Stomach smooth muscle (tissue), 2 donors: ENCODE measurements at regions not wholly inside any gene's neighbourhood (a gene's known extent, or its start where the extent isn't known, plus 50 kb on each side); places are given as distances from the start of the nearest gene placed in this dataset.

Source experiments
- H3K27ac ChIP-seq: one replicate; pipeline ENCODE4 v1.7.0; 2013; ENCODE audit warnings: mild to moderate bottlenecking, low read length, inconsistent platforms
- H3K27me3 ChIP-seq, 2 donors: one replicate each; pipeline ENCODE4 v1.7.0; 2013; ENCODE audit warnings: low read length in 2 of 2; ENCODE audit not compliant: insufficient read depth in 2 of 2, control insufficient read depth in 1 of 2
- H3K36me3 ChIP-seq, 2 donors: one replicate each; pipeline ENCODE4 v1.7.0; 2013; ENCODE audit warnings: low read length in 2 of 2; ENCODE audit not compliant: control insufficient read depth in 2 of 2, insufficient read depth in 2 of 2
- H3K4me1 ChIP-seq: one replicate; pipeline ENCODE4 v1.7.0; 2013; ENCODE audit warnings: low read length; ENCODE audit not compliant: control insufficient read depth, insufficient read depth
- H3K4me3 ChIP-seq, 2 donors: one replicate each; pipeline ENCODE4 v1.7.0; 2013; ENCODE audit warnings: low read length in 2 of 2
- H3K9ac ChIP-seq, 2 donors: one replicate each; pipeline ENCODE4 v1.7.0; 2013; ENCODE audit warnings: low read length in 2 of 2, mild to moderate bottlenecking in 1 of 2
- H3K9me3 ChIP-seq, 2 donors: one replicate each; pipeline ENCODE4 v1.7.0; 2013; ENCODE audit warnings: low read length in 2 of 2; ENCODE audit not compliant: control insufficient read depth in 2 of 2
- donor health status: healthy.
- donor health status: Pancreatic carcinoma.

GRCh38 chr12:105840384-105840783, 298.4 kb downstream of the NUAK1 start:
- H3K4me1 ChIP-seq: peaks cover 4% of the 10 kb centered on the region
- H3K36me3 ChIP-seq: no peaks in the 10 kb centered on the region
- H3K4me3 ChIP-seq: no peak overlapping the region
- H3K27me3 ChIP-seq: no peaks in the 10 kb centered on the region
- H3K27ac ChIP-seq: no peak overlapping the region
- no peaks in the 10 kb centered on the region for H3K9me3 ChIP-seq
- H3K9ac ChIP-seq: no peak overlapping the region

DNA sequence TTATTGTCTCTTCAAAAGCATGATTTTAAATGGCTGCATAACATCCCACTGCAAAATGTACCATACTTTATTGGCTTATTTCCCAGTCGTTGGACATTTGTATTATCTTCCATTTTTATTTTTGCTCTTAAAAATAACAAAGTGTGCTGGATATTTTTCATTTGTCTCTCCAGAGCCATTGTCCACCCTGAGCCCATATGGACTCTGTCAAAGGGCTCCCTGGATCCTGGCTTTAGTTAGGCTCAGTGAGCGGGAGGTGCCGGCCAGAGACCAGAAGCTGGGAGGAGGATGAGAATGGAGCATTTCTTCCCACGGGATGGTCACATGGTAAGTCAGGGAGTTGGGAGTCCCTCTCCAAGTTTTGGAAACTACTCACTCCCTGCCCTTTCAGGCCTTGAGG, 296.9 kb downstream of the NUAK1 start:
- Histone ChIP-seq H3K9ac (no peak overlapping the region), H3K4me1 (peaks cover 4% of the 10 kb centered on the region), H3K27me3 (no peaks in the 10 kb centered on the region), H3K27ac (no peak overlapping the region), H3K9me3 (no peaks in the 10 kb centered on the region), H3K36me3 (no peaks in the 10 kb centered on the region), H3K4me3 (no peak overlapping the region)

DNA sequence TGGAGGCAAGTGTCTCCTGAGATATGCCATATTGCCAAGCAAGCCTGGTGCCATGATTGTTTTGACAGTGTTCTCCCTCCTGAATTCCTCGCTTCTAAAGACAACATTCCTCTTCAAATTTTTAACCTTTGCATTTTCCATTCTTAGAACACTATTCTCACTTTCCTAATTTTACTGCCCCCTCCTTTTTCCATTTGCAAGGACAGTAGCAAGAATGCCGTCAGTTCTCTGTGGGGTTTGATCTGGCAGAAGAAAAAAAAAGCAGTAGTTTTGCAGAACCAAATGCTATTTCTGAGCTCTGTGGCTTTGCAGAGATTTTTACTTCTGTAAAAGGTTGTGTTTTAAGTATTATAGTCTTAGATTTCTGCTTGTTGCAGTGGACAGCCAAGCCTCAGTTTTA, 295.2 kb downstream of the NUAK1 start:
- Histone ChIP-seq H3K4me1 (peaks cover 4% of the 10 kb centered on the region), H3K9ac (no peak overlapping the region), H3K4me3 (no peak overlapping the region), H3K27ac (no peak overlapping the region), H3K9me3 (no peaks in the 10 kb centered on the region), H3K27me3 (no peaks in the 10 kb centered on the region), H3K36me3 (no peaks in the 10 kb centered on the region)

GRCh38 chr12:105843986-105844760, 294.6 kb downstream of the NUAK1 start:
- Histone ChIP-seq H3K36me3 (no peaks in the 10 kb centered on the region), H3K9ac (no peak overlapping the region), H3K4me3 (no peak overlapping the region), H3K4me1 (peaks cover 4% of the 10 kb centered on the region), H3K27ac (no peak overlapping the region), H3K9me3 (no peaks in the 10 kb centered on the region), H3K27me3 (no peaks in the 10 kb centered on the region)

- no peak overlapping the region for H3K27ac ChIP-seq
- H3K36me3 ChIP-seq: no peaks in the 10 kb centered on the region
- no peaks in the 10 kb centered on the region for H3K9me3 ChIP-seq
- H3K27me3 ChIP-seq: no peaks in the 10 kb centered on the region
- H3K4me3 ChIP-seq: no peak overlapping the region
- no peak overlapping the region for H3K9ac ChIP-seq
- peaks cover 4% of the 10 kb centered on the region for H3K4me1 ChIP-seq
These were observed 292.4 kb downstream of the NUAK1 start for GRCh38 chr12:105846331-105846730.

GRCh38 chr12:105847068-105847467, 291.7 kb downstream of the NUAK1 start:
- Histone ChIP-seq H3K27ac (no peak overlapping the region), H3K9me3 (no peaks in the 10 kb centered on the region), H3K27me3 (no peaks in the 10 kb centered on the region), H3K36me3 (no peaks in the 10 kb centered on the region), H3K4me3 (no peak overlapping the region), H3K9ac (no peak overlapping the region), H3K4me1 (peaks cover 4% of the 10 kb centered on the region)

GRCh38 chr12:105848286-105848685, 290.5 kb downstream of the NUAK1 start:
- Histone ChIP-seq H3K4me3 (no peak overlapping the region), H3K27ac (no peak overlapping the region), H3K4me1 (peaks cover 4% of the 10 kb centered on the region), H3K9ac (no peak overlapping the region), H3K9me3 (no peaks in the 10 kb centered on the region), H3K36me3 (no peaks in the 10 kb centered on the region), H3K27me3 (no peaks in the 10 kb centered on the region)

DNA sequence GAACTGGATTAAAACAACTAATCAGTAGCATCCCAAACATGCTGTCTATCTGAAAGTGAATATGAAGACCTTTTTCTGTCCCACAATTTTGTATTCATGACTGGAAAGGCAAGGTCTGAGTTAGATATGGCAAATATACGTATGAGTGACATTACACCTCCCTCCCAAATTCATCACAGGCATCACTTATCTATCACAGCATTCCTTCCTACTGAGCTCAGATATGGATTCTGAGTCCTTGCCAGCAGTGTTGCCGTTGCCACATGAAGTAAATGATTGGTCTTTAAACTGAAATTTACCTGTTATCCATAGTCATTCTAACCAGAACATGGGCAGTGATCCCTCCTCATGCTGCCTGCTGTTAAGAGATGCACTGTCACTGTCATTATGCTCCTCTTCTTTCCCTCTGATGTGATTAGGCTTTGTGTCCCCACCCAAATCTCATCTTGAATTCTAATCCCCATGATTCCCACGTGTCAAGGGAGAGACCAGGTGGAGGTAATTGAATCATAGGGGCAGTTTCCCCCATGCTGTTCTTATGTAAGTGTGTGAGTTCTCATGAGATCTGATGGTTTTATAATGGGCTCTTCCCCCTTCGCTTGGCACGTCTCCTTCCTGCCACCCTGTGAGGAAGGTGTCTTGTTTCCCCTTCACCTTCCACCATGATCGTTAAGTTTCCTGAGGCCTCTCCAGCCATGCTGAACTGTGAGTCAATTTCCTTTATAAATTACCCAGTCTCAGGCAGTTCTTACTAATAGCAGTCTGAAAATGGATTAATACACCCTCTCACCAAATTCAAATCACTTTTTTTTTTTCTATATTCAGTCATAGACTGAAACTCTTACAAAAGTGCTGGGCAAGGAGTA, 288.4 kb downstream of the NUAK1 start:
- H3K4me3 ChIP-seq: no peak overlapping the region
- no peaks in the 10 kb centered on the region for H3K9me3 ChIP-seq
- H3K36me3 ChIP-seq: no peaks in the 10 kb centered on the region
- H3K27ac ChIP-seq: no peak overlapping the region
- H3K4me1 ChIP-seq: no peaks in the 10 kb centered on the region
- H3K9ac ChIP-seq: no peak overlapping the region
- no peaks in the 10 kb centered on the region for H3K27me3 ChIP-seq

DNA sequence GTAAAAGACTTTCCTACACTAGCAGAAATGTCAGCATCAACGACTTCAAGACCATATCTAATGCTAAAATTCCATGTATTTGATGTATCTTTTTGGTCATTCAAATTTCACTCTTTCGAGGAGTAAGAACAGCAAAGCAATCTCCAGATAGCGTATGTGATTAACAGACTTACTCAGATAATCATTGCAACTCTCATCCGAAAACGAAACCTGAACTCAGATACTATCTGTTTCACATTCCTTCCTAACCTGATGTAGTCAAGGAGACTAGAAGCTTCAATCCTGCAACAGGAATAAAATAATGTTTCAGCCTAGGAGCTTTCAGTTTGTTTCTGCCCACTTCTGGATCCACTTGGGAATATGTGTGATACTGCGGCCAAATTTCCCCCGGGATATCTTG, 286.3 kb downstream of the NUAK1 start:
- H3K9me3 ChIP-seq: no peaks in the 10 kb centered on the region
- no peaks in the 10 kb centered on the region for H3K4me1 ChIP-seq
- H3K36me3 ChIP-seq: no peaks in the 10 kb centered on the region
- no peak overlapping the region for H3K9ac ChIP-seq
- H3K27ac ChIP-seq: no peak overlapping the region
- no peak overlapping the region for H3K4me3 ChIP-seq
- H3K27me3 ChIP-seq: no peaks in the 10 kb centered on the region

DNA sequence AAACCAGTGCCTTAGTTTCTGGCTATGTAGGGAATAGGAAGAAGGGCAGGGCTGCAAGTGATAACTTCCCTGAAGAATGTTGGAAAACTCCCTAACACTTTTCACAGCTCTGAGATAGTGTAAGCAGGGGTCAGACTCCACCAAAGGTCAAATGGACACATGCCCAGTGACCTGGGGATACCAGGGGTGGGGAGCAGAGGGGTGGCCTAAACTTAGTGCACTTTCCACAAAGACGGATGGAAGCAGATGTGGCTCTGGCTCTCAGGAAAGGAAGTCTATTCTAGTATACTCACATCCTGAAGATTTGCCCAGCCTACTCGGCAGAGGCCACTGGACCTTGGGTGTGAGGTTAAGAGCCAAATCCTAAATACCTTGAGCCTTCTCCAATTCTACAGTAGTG, 285.8 kb downstream of the NUAK1 start:
- no peaks in the 10 kb centered on the region for H3K36me3 ChIP-seq
- no peaks in the 10 kb centered on the region for H3K4me1 ChIP-seq
- no peak overlapping the region for H3K9ac ChIP-seq
- H3K4me3 ChIP-seq: no peak overlapping the region
- H3K9me3 ChIP-seq: no peaks in the 10 kb centered on the region
- no peaks in the 10 kb centered on the region for H3K27me3 ChIP-seq
- no peak overlapping the region for H3K27ac ChIP-seq

DNA sequence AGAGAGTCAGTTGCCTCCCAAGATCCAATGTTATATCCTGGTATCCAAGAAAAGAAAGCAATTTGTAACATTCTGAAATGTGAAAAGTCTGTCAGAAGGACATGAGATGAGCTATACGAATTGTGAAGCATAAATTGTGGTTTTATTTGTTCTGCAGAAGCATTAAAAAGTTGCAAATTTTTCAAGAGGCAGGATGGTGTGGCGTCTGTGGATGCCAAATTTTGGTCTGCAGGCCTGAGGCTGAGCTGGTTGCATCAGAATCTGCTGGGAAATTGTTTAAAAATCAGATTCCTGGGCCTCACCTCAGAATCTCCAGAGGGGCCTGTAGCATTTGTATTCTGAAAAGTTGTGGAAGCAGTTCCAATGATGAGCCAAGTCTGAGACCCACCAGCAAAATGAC, 284.7 kb downstream of the NUAK1 start:
- Histone ChIP-seq H3K27me3 (no peaks in the 10 kb centered on the region), H3K4me1 (no peaks in the 10 kb centered on the region), H3K36me3 (no peaks in the 10 kb centered on the region), H3K9me3 (no peaks in the 10 kb centered on the region), H3K4me3 (no peak overlapping the region), H3K9ac (no peak overlapping the region), H3K27ac (no peak overlapping the region)
